WERI-Rb-1 (cell line): ENCODE measurements at regions not wholly inside any gene's neighbourhood (a gene's known extent, or its start where the extent isn't known, plus 50 kb on each side); places are given as distances from the start of the nearest gene placed in this dataset.
"Not testable (repeated sequence)": the region's sequence is repeated elsewhere in the genome, so short reads cannot be mapped to it uniquely, and the experiment has no call there.

Experiments
- DNase-seq: peaks from one replicate; pipeline ENCODE4 v3.0.0-alpha.2; 2020
- H3K27ac ChIP-seq: fragments of 250-450 bp; sonication (Bioruptor Pico); 2 replicates; pipeline ENCODE4 v1.5.1; 2020; ENCODE audit warnings: mild to moderate bottlenecking, moderate library complexity
- H3K27me3 ChIP-seq: fragments of 250-450 bp; sonication (Bioruptor Pico); 2 replicates; pipeline ENCODE4 v1.5.1; 2021; ENCODE audit warnings: mild to moderate bottlenecking, low read depth, moderate library complexity; ENCODE audit not compliant: insufficient read depth, severe bottlenecking
- H3K36me3 ChIP-seq: fragments of 250-450 bp; sonication (Bioruptor Pico); 2 replicates; pipeline ENCODE4 v1.5.1; 2020; ENCODE audit warnings: mild to moderate bottlenecking, moderate library complexity
- H3K4me3 ChIP-seq: 2 replicates; pipeline ENCODE4 v1.5.1; 2011; ENCODE audit warnings: low read depth, mild to moderate bottlenecking, control low read depth, low read length
- H3K9me3 ChIP-seq: fragments of 250-450 bp; sonication (Bioruptor Pico); 2 replicates; pipeline ENCODE4 v1.5.1; 2021; ENCODE audit warnings: mild to moderate bottlenecking, moderate library complexity; ENCODE audit not compliant: severe bottlenecking
- CTCF ChIP-seq: IDR thresholded peaks from 2 replicates; pipeline ENCODE4 v1.5.1; 2011; ENCODE audit warnings: low read depth, mild to moderate bottlenecking, control low read depth, inconsistent platforms, low read length

GRCh38 chrX:101749436-101749835 lies 89.8 kb upstream of the ARMCX2 start:
- H3K4me3 ChIP-seq: no peak overlapping the region
- no peaks in the 10 kb centered on the region for H3K36me3 ChIP-seq
- no peak overlapping the region for H3K27ac ChIP-seq
- no peak for DNase-seq
- peaks cover 31% of the 10 kb centered on the region for H3K27me3 ChIP-seq
- no peaks in the 10 kb centered on the region for H3K9me3 ChIP-seq
- TF ChIP-seq CTCF: no peak

- no peak for TF ChIP-seq CTCF
- Histone ChIP-seq H3K4me3 (no peak overlapping the region), H3K9me3 (no peaks in the 10 kb centered on the region), H3K27me3 (peaks cover 48% of the 10 kb centered on the region), H3K27ac (no peak overlapping the region), H3K36me3 (no peaks in the 10 kb centered on the region)
- no peak for DNase-seq
Measured at GRCh38 chrX:101745046-101745445, 85.4 kb upstream of the ARMCX2 start.

GRCh38 chrX:101744085-101744484 lies 84.4 kb upstream of the ARMCX2 start:
- no peak for TF ChIP-seq CTCF

GRCh38 chrX:101740642-101741041 lies 81.0 kb upstream of the ARMCX2 start:
- peaks cover 40% of the 10 kb centered on the region for H3K27me3 ChIP-seq
- no peaks in the 10 kb centered on the region for H3K9me3 ChIP-seq
- H3K27ac ChIP-seq: no peak overlapping the region
- no peak overlapping the region for H3K4me3 ChIP-seq
- no peak for DNase-seq
- no peak for TF ChIP-seq CTCF
- H3K36me3 ChIP-seq: no peaks in the 10 kb centered on the region

More at GRCh38 chrX:101744085-101744484, 84.4 kb upstream of the ARMCX2 start:
- H3K9me3 ChIP-seq: no peaks in the 10 kb centered on the region
- no peak for DNase-seq
- H3K36me3 ChIP-seq: no peaks in the 10 kb centered on the region
- H3K27ac ChIP-seq: no peak overlapping the region
- peaks cover 47% of the 10 kb centered on the region for H3K27me3 ChIP-seq
- no peak overlapping the region for H3K4me3 ChIP-seq

- peaks cover 36% of the 10 kb centered on the region for H3K27me3 ChIP-seq
- DNase-seq, H3K4me3 ChIP-seq, H3K9me3 ChIP-seq, H3K27ac ChIP-seq, H3K36me3 ChIP-seq: not testable (repeated sequence)
Measured at GRCh38 chrX:101738867-101739266, 79.2 kb upstream of the ARMCX2 start.

GRCh38 chrX:101738411-101738810 lies 78.8 kb upstream of the ARMCX2 start:
- H3K27me3 ChIP-seq: peaks cover 35% of the 10 kb centered on the region
- not testable (repeated sequence) for H3K27ac ChIP-seq, H3K9me3 ChIP-seq, H3K4me3 ChIP-seq, H3K36me3 ChIP-seq, DNase-seq

- TF ChIP-seq CTCF: no peak
- no peak overlapping the region for H3K4me3 ChIP-seq
- no peak for DNase-seq
- H3K9me3 ChIP-seq: no peaks in the 10 kb centered on the region
- H3K27me3 ChIP-seq: peaks cover 37% of the 10 kb centered on the region
- no peak overlapping the region for H3K27ac ChIP-seq
- H3K36me3 ChIP-seq: no peaks in the 10 kb centered on the region
Measured at GRCh38 chrX:101736651-101737050, 77.0 kb upstream of the ARMCX2 start.
